Thyroid gland (tissue), 4 donors: ENCODE measurements at regions not wholly inside any gene's neighbourhood (a gene's known extent, or its start where the extent isn't known, plus 50 kb on each side); places are given as distances from the start of the nearest gene placed in this dataset.

Experiments used
- CTCF ChIP-seq, 6 experiments: fragments of 200-600 bp in 3 of 6; fragments of 450-650 bp in 3 of 6; sonication (generic) in 3 of 6; IDR thresholded peaks; one replicate each; pipeline ENCODE4 v1.5.1; 2016 to 2019; ENCODE audit warnings: antibody characterized with exemption in 6 of 6, mild to moderate bottlenecking in 2 of 6, inconsistent platforms in 1 of 6, moderate library complexity in 1 of 6
- POLR2A ChIP-seq, 2 donors: fragments of 450-650 bp; IDR thresholded peaks; one replicate each; pipeline ENCODE4 v1.6.1; 2017; ENCODE audit warnings: antibody characterized with exemption in 2 of 2, mild to moderate bottlenecking in 2 of 2, moderate library complexity in 1 of 2

- TF ChIP-seq CTCF (IDR thresholded peaks at IDR 0.05) (no peak), POLR2A (IDR thresholded peaks at IDR 0.05) (no peak)
These were observed 300.2 kb downstream of the OTOL1 start for GRCh38 chr3:161796780-161797179.
